Pancreas (tissue), 10 donors: ENCODE measurements at regions not wholly inside any gene's neighbourhood (a gene's known extent, or its start where the extent isn't known, plus 50 kb on each side); places are given as distances from the start of the nearest gene placed in this dataset.

Source experiments
- ATAC-seq, 4 donors: fragments of 200-7000 bp; cut with Tn5 transposase; one replicate each; pipeline versions ENCODE4 v1.8.0 to v1.9.1; 2020; ENCODE audit warnings: mild to moderate bottlenecking in 4 of 4, moderate library complexity in 4 of 4
- DNase-seq, 6 donors: peaks; one replicate each; pipeline ENCODE4 v3.0.0-alpha.2; 2020
- FAIRE-seq: peaks from 2 replicates; lab custom pipeline; 2012; peaks lifted over from hg19 to GRCh38; lab: Jason Lieb, UNC
- H3K27ac ChIP-seq, 4 donors: fragments of 200-600 bp; sonication (generic); 1 replicate in 3 of 4; 2 replicates in 1 of 4; pipeline versions ENCODE4 v1.5.0 to v1.8.0; 2020
- H3K27me3 ChIP-seq, 4 donors: fragments of 200-600 bp; one replicate each; pipeline ENCODE4 v1.8.0; 2021
- H3K36me3 ChIP-seq, 3 donors: fragments of 200-600 bp; sonication (generic) in 1 of 3; one replicate each; pipeline versions ENCODE4 v1.5.0 to v1.8.0; 2020 to 2021
- H3K4me1 ChIP-seq, 3 donors: fragments of 200-600 bp; one replicate each; pipeline ENCODE4 v1.8.0; 2021
- H3K4me3 ChIP-seq, 4 donors: fragments of 200-600 bp; sonication (generic) in 2 of 4; one replicate each; pipeline versions ENCODE4 v1.5.0 to v1.8.0; 2020 to 2021
- H3K9me3 ChIP-seq, 4 donors: fragments of 200-600 bp; one replicate each; pipeline ENCODE4 v1.8.0; 2021
- WGBS, 2 donors: extraction: QIAGEN DNeasy Blood & Tissue Kit; methylation state at CpG; one replicate each; pipeline ENCODE4 v1.1.7; 2013; 5-methylcytosine and 5-hydroxymethylcytosine counted together
- intact Hi-C, 3 donors: fragments of 100-400 bp; cut with DNase I; formaldehyde crosslinking; loops; one replicate each; pipeline versions ENCODE4 v1.11.1 to v1.14.2; 2022
- TF ChIP-seq, protein P1 (sequence below), 4 donors: fragments of 200-600 bp; sonication (generic) in 3 of 4; IDR thresholded peaks; one replicate each; pipeline versions ENCODE4 v1.5.0 to v1.8.0; 2021; ENCODE audit warnings: antibody characterized with exemption in 4 of 4
- donor health status: healthy with polysubstance abuse.
- donor health status: DM: no; HTN: no; CAD: no; lungs with moderate emphysema.
- donor health status: DM: no; HTN: no; CAD: no.
- donor health status: control.
- donor health status: control.
- donor health status: Bipolar disorder and iron deficiency.
- donor health status: DM: yes; HTN: yes; CAD: no.
- donor health status: DM: no; HTN: no; CAD: no.
- donor health status: DM: no; HTN: no; CAD: no.
- donor health status: DM: yes; HTN: yes; CAD: no.

DNA sequence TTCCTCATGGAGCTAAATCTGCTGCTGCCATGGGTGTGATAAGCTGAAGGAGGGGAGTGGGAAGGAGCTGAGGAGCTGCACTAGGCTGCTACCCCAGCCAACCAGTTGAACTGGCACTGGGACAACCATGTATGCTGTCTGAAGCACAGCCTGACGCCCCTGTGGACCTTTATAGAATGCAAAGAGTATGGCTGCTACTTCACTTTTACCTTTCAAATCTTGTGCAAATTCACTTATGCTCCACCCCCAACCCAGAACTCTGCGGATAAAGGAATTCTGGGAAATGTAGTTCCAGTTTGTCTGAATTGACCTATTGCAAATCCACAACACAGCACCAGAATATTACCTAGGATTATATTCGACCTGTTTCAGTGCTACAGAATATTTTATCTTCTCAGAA is 217.4 kb upstream of the SLC35B3 start:
- Histone ChIP-seq H3K36me3 (no peaks in the 10 kb centered on the region), H3K9me3 (no peaks in the 10 kb centered on the region), H3K4me3 (no peak overlapping the region), H3K27me3 (no peaks in the 10 kb centered on the region), H3K4me1 (no peaks in the 10 kb centered on the region), H3K27ac (no peak overlapping the region)
- TF ChIP-seq, protein P1, sequence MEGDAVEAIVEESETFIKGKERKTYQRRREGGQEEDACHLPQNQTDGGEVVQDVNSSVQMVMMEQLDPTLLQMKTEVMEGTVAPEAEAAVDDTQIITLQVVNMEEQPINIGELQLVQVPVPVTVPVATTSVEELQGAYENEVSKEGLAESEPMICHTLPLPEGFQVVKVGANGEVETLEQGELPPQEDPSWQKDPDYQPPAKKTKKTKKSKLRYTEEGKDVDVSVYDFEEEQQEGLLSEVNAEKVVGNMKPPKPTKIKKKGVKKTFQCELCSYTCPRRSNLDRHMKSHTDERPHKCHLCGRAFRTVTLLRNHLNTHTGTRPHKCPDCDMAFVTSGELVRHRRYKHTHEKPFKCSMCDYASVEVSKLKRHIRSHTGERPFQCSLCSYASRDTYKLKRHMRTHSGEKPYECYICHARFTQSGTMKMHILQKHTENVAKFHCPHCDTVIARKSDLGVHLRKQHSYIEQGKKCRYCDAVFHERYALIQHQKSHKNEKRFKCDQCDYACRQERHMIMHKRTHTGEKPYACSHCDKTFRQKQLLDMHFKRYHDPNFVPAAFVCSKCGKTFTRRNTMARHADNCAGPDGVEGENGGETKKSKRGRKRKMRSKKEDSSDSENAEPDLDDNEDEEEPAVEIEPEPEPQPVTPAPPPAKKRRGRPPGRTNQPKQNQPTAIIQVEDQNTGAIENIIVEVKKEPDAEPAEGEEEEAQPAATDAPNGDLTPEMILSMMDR (IDR thresholded peaks at IDR 0.05) = no peak
- FAIRE-seq (no peak), ATAC-seq (no peak), DNase-seq (no peak)
- intact Hi-C loops = no loop called here
- WGBS, 2 donors = 74 to 78% methylated on average over 3 of the region's 3 CpGs

GRCh38 chr6:8651998-8652397 is 216.7 kb upstream of the SLC35B3 start:
- no peak for ATAC-seq
- DNase-seq = no peak
- intact Hi-C loops = no loop called here
- Histone ChIP-seq H3K4me1 (no peaks in the 10 kb centered on the region), H3K36me3 (no peaks in the 10 kb centered on the region), H3K9me3 (no peaks in the 10 kb centered on the region), H3K4me3 (no peak overlapping the region), H3K27me3 (no peaks in the 10 kb centered on the region), H3K27ac (no peak overlapping the region)
- WGBS, 2 donors = 88 to 91% methylated on average over 4 of the region's 4 CpGs
- no peak for FAIRE-seq
- TF ChIP-seq, protein P1 (IDR thresholded peaks at IDR 0.05) = no peak

DNA sequence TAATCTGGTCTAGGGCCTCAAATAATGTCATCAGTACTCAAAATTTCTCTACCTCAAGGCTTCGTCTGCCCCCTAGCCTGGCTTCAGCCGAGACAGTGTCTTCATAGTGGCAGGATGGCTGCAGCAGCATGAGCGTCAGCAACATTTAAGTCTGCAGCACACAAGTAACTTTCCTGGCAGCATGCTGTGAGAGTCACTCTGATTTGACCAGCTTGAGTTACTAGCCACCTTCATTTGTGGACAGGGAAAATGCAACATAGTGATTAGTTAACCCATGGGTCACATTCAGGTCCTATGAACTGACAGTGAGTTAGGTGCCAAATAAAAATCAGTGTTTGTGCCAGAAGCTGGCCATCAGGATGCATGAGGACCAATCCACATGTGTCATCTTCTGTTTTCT is 209.9 kb upstream of the SLC35B3 start:
- FAIRE-seq = no peak
- TF ChIP-seq, protein P1 (IDR thresholded peaks at IDR 0.05) = no peak
- Histone ChIP-seq H3K36me3 (no peaks in the 10 kb centered on the region), H3K27me3 (no peaks in the 10 kb centered on the region), H3K9me3 (no peaks in the 10 kb centered on the region), H3K4me1 (no peaks in the 10 kb centered on the region), H3K4me3 (no peak overlapping the region), H3K27ac (no peak overlapping the region)
- intact Hi-C loops = no loop called here
- 75 to 86% methylated on average over 3 of the region's 3 CpGs for WGBS, 2 donors
- no peak for DNase-seq
- no peak for ATAC-seq

DNA sequence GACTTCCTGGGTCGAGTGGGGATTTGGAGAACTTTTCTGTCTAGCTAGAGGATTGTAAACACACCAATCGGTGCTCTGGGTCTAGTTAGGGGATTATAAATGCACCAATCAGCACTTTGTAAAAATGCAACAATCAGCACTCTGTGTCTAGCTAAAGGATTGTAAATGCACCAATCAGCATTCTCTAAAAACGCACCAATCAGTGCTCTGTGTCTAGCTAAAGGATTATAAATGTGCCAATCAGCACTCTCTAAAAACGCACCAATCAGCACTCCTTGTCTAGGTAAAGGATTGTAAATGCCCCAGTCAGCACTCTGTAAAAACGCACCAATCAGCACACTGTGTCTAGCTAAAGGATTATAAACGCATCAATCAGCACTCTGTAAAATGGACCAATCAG is 209.0 kb upstream of the SLC35B3 start:
- Histone ChIP-seq H3K36me3 (no peaks in the 10 kb centered on the region), H3K27ac (no peak overlapping the region), H3K4me1 (no peaks in the 10 kb centered on the region), H3K27me3 (no peaks in the 10 kb centered on the region), H3K4me3 (no peak overlapping the region), H3K9me3 (no peaks in the 10 kb centered on the region)
- FAIRE-seq = no peak
- no peak for ATAC-seq
- 78 to 89% methylated on average over 6 of the region's 6 CpGs for WGBS, 2 donors
- no peak for DNase-seq
- intact Hi-C loops = no loop called here
- TF ChIP-seq, protein P1 (IDR thresholded peaks at IDR 0.05) = no peak

DNA sequence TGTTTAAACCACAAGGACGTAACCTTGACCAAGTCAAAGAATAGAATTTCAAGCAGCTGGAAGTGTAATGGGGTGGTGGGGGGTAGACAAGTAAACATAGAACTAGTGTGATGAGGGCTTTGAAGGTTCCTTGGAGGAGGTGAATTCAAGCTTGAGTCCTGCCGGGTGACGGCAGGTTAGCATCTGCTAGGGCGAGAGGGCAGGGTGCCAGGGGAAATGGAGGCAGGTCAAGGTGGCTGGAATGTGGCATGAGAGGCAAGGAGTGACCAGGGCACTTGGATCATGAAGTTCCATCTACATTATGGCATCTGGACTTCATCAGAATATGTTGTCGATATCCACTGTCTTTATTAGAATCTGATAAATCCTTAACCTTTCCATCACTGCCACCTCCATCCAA is 207.5 kb upstream of the SLC35B3 start:
- TF ChIP-seq, protein P1 (IDR thresholded peaks at IDR 0.05) = no peak
- H3K27ac ChIP-seq = no peak overlapping the region

More for the DNA sequence above, 207.5 kb upstream of the SLC35B3 start:
- intact Hi-C loops = no loop called here
- Histone ChIP-seq H3K4me3 (no peak overlapping the region), H3K9me3 (no peaks in the 10 kb centered on the region), H3K4me1 (no peaks in the 10 kb centered on the region), H3K27me3 (no peaks in the 10 kb centered on the region), H3K36me3 (no peaks in the 10 kb centered on the region)
- 71 to 79% methylated on average over 5 of the region's 5 CpGs for WGBS, 2 donors
- FAIRE-seq = no peak
- no peak for ATAC-seq
- DNase-seq = no peak
